Fibroblast of lung (primary cell): ENCODE measurements at regions not wholly inside any gene's neighbourhood (a gene's known extent, or its start where the extent isn't known, plus 50 kb on each side); places are given as distances from the start of the nearest gene placed in this dataset.

Experiments
- DNase-seq, 2 donors: peaks; one replicate each; pipeline versions ENCODE4 v3.0.0 to v3.0.0-alpha.2; 2010; ENCODE audit warnings: low read depth in 2 of 2
- H2AFZ ChIP-seq: 2 replicates; pipeline ENCODE4 v1.5.1; 2012; ENCODE audit warnings: low read length, control low read depth, inconsistent platforms
- H3K27ac ChIP-seq: 2 replicates; pipeline ENCODE4 v1.5.1; 2011; ENCODE audit warnings: low read length, control low read depth; ENCODE audit not compliant: insufficient read depth
- H3K27me3 ChIP-seq: 2 replicates; pipeline ENCODE4 v1.5.1; 2011; ENCODE audit warnings: mild to moderate bottlenecking, low read length; ENCODE audit not compliant: control insufficient read depth, insufficient read depth
- H3K36me3 ChIP-seq: 2 replicates; pipeline ENCODE4 v1.5.1; 2011; ENCODE audit warnings: low read length; ENCODE audit not compliant: control insufficient read depth, insufficient read depth
- H3K4me1 ChIP-seq: 2 replicates; pipeline ENCODE4 v1.5.1; 2011; ENCODE audit warnings: low read length; ENCODE audit not compliant: control insufficient read depth, insufficient read depth; ENCODE audit errors: extremely low read depth
- H3K4me2 ChIP-seq: 2 replicates; pipeline ENCODE4 v1.5.1; 2011; ENCODE audit warnings: low read length, control low read depth; ENCODE audit not compliant: insufficient read depth; ENCODE audit errors: extremely low read depth
- H3K4me3 ChIP-seq, 4 experiments: fragments of 200-600 bp in 1 of 4; sonication (generic) in 1 of 4; replicated peaks in 1 of 4; 2 replicates each; pipeline ENCODE4 v1.5.1; 2011 to 2016; ENCODE audit warnings: low read length in 4 of 4, low read depth in 3 of 4, mild to moderate bottlenecking in 3 of 4, control low read depth in 2 of 4, inconsistent platforms in 1 of 4, mixed read lengths in 1 of 4; ENCODE audit not compliant: insufficient read depth in 1 of 4; ENCODE audit errors: control extremely low read depth in 1 of 4
- H3K79me2 ChIP-seq: 2 replicates; pipeline ENCODE4 v1.5.1; 2012; ENCODE audit warnings: mild to moderate bottlenecking, low read length, inconsistent platforms; ENCODE audit not compliant: control insufficient read depth, insufficient read depth
- H3K9ac ChIP-seq: 2 replicates; pipeline ENCODE4 v1.5.1; 2011; ENCODE audit warnings: mild to moderate bottlenecking, low read length, control low read depth; ENCODE audit not compliant: insufficient read depth
- H3K9me3 ChIP-seq: 2 replicates; pipeline ENCODE4 v1.5.1; 2012; ENCODE audit warnings: low read depth, low read length; ENCODE audit not compliant: control insufficient read depth, insufficient read depth
- H4K20me1 ChIP-seq: 2 replicates; pipeline ENCODE4 v1.5.1; 2011; ENCODE audit warnings: low read length; ENCODE audit not compliant: control insufficient read depth, insufficient read depth; ENCODE audit errors: extremely low read depth
- CTCF ChIP-seq, 2 donors: IDR thresholded peaks in 1 of 2; conservative IDR thresholded peaks in 1 of 2; 1 replicate in 1 of 2; 2 replicates in 1 of 2; pipeline ENCODE4 v1.5.1; 2011 to 2012; ENCODE audit warnings: low read length in 2 of 2, control low read depth in 1 of 2, inconsistent platforms in 1 of 2, low read depth in 1 of 2, mild to moderate bottlenecking in 1 of 2
- EZH2 ChIP-seq: IDR thresholded peaks from 2 replicates; pipeline ENCODE4 v1.5.1; 2012; ENCODE audit warnings: low read length, control low read depth, mild to moderate bottlenecking; ENCODE audit errors: missing control alignments

DNA sequence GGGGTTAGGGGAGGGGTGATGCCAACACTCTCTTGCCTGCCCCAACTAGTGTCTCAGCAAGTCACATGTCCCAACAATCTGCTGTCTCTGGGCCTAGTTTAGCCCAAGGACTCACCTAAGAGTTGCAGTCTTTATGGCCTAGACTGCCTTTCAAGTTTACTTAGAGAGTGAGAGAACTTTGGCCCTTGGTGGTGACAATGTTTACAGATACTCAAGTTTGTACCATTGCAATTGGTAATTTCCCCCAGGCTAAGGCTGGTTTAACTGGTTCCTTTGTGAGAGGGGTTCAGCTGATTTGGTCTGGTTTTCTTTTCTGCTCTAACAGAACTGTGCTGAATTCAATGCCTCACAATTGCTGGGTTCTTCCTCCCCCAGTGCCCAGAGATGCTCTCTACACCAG lies 1279.9 kb upstream of the EYS start:
- Histone ChIP-seq H2AFZ (no peak overlapping the region), H3K4me3 (no peak overlapping the region), H3K36me3 (no peaks in the 10 kb centered on the region), H3K27me3 (no peaks in the 10 kb centered on the region), H3K4me1 (no peaks in the 10 kb centered on the region), H3K9ac (no peak overlapping the region), H3K79me2 (no peaks in the 10 kb centered on the region), H3K9me3 (no peaks in the 10 kb centered on the region), H4K20me1 (no peaks in the 10 kb centered on the region), H3K4me2 (no peak overlapping the region), H3K27ac (no peak overlapping the region)
- TF ChIP-seq EZH2 (no peak), CTCF (conservative IDR thresholded peaks at IDR 0.05 in 1 of 2, IDR thresholded peaks at IDR 0.05 in 1 of 2; ENCODE audit: low read depth in 1 of 2, low read length in 2 of 2) (no peak)
- no peak for DNase-seq

GRCh38 chr6:66985816-66986215 lies 1278.8 kb upstream of the EYS start:
- Histone ChIP-seq H3K4me1 (no peaks in the 10 kb centered on the region), H3K36me3 (no peaks in the 10 kb centered on the region), H3K9ac (no peak overlapping the region), H3K79me2 (no peaks in the 10 kb centered on the region), H3K27me3 (no peaks in the 10 kb centered on the region), H3K4me3 (no peak overlapping the region), H2AFZ (no peak overlapping the region), H4K20me1 (no peaks in the 10 kb centered on the region), H3K9me3 (no peaks in the 10 kb centered on the region), H3K27ac (no peak overlapping the region), H3K4me2 (no peak overlapping the region)
- no peak for TF ChIP-seq CTCF (conservative IDR thresholded peaks at IDR 0.05 in 1 of 2, IDR thresholded peaks at IDR 0.05 in 1 of 2; ENCODE audit: low read depth in 1 of 2, low read length in 2 of 2)
- no peak for DNase-seq

DNA sequence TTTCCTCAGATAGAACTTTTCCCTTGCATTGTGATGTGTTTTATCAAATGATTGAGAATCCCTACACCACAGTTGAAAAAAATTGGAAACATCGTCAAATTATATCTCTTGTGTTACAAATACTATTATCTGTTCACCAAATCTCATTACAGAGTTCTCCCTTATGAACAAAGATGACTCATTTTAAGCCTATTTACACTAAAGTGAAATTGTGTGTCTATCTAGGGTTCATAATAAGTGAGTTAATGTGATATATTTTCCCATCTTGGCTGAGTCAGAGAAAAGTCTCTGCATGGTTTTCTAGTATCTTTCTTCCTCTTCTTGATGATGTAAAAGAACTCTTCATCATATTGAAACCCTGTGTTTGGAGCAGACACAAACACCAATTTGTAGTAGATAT lies 1263.3 kb upstream of the EYS start:
- Histone ChIP-seq H3K9me3 (no peaks in the 10 kb centered on the region), H4K20me1 (no peaks in the 10 kb centered on the region), H3K9ac (no peak overlapping the region), H3K36me3 (no peaks in the 10 kb centered on the region), H3K4me1 (no peaks in the 10 kb centered on the region), H3K4me2 (no peak overlapping the region), H3K27ac (no peak overlapping the region), H2AFZ (no peak overlapping the region), H3K79me2 (no peaks in the 10 kb centered on the region), H3K27me3 (no peaks in the 10 kb centered on the region), H3K4me3 (no peak overlapping the region)
- peak; percentile 1 to 12 for DNase-seq
- no peak for TF ChIP-seq CTCF (conservative IDR thresholded peaks at IDR 0.05 in 1 of 2, IDR thresholded peaks at IDR 0.05 in 1 of 2; ENCODE audit: low read depth in 1 of 2, low read length in 2 of 2)
- no peak for TF ChIP-seq EZH2
